ENCODE measurements at regions not wholly inside any gene's neighbourhood (a gene's known extent, or its start where the extent isn't known, plus 50 kb on each side); places are given as distances from the start of the nearest gene placed in this dataset.

GRCh38 chr11:81897639-81898038 lies 836.0 kb downstream of the FAM181B start:
- H2BK15ac ChIP-seq (ENCODE audit: low read depth, low read length) = no peak overlapping the region
- no peaks in the 10 kb centered on the region for H3K79me2 ChIP-seq (ENCODE audit: insufficient read depth, low read length)
- no peak overlapping the region for H3K9ac ChIP-seq (ENCODE audit: extremely low read depth, insufficient read length, low read length)
- H2BK120ac ChIP-seq (ENCODE audit: low read depth, low read length, poor library complexity, severe bottlenecking) = no peak overlapping the region
- no peak overlapping the region for H3K23ac ChIP-seq (ENCODE audit: insufficient read length, low read depth, low read length)
- peaks cover under 1% of the 10 kb centered on the region for H3K27me3 Mint-ChIP-seq (ENCODE audit: low read depth)
- no peak overlapping the region for H3K14ac ChIP-seq (ENCODE audit: insufficient read depth, low read length)
- H3T11ph ChIP-seq (ENCODE audit: low read length) = no peak overlapping the region
- no CpG with 5 or more reads among the region's 2 CpGs for WGBS (ENCODE audit: extremely low coverage, insufficient read length, low lambda C conversion rate)
- no peak overlapping the region for H4K8ac ChIP-seq (replicated peaks; ENCODE audit: insufficient read length, low read depth, low read length)
- no peaks in the 10 kb centered on the region for H3K27me3 ChIP-seq (ENCODE audit: insufficient read depth, low read length)
- TF ChIP-seq, protein P1, sequence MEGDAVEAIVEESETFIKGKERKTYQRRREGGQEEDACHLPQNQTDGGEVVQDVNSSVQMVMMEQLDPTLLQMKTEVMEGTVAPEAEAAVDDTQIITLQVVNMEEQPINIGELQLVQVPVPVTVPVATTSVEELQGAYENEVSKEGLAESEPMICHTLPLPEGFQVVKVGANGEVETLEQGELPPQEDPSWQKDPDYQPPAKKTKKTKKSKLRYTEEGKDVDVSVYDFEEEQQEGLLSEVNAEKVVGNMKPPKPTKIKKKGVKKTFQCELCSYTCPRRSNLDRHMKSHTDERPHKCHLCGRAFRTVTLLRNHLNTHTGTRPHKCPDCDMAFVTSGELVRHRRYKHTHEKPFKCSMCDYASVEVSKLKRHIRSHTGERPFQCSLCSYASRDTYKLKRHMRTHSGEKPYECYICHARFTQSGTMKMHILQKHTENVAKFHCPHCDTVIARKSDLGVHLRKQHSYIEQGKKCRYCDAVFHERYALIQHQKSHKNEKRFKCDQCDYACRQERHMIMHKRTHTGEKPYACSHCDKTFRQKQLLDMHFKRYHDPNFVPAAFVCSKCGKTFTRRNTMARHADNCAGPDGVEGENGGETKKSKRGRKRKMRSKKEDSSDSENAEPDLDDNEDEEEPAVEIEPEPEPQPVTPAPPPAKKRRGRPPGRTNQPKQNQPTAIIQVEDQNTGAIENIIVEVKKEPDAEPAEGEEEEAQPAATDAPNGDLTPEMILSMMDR (conservative IDR thresholded peaks at IDR 0.05) = no peak
- H3K4me3 Mint-ChIP-seq = no peak overlapping the region
- H4K20me1 ChIP-seq (ENCODE audit: control insufficient read depth, insufficient read depth, insufficient read length) = no peaks in the 10 kb centered on the region
- DNase-seq = no peak
- H3K4me1 ChIP-seq (ENCODE audit: insufficient read depth, low read length) = no peaks in the 10 kb centered on the region
- H2AFZ ChIP-seq (ENCODE audit: low read length) = no peak overlapping the region
- no peak overlapping the region for H2BK5ac ChIP-seq (ENCODE audit: insufficient read length, low read length)
- H3K23me2 ChIP-seq (ENCODE audit: insufficient read length, low read depth, low read length, poor library complexity, severe bottlenecking) = no peaks in the 10 kb centered on the region
- H3K18ac ChIP-seq (ENCODE audit: insufficient read length, low read depth, low read length) = no peak overlapping the region
- H3K79me1 ChIP-seq (ENCODE audit: insufficient read depth, low read depth, low read length, poor library complexity, severe bottlenecking) = no peaks in the 10 kb centered on the region
- H2AK5ac ChIP-seq (ENCODE audit: insufficient read length, low read length) = no peak overlapping the region
- H3K4me1 Mint-ChIP-seq = no peaks in the 10 kb centered on the region
- no peak overlapping the region for H3K27ac ChIP-seq (ENCODE audit: insufficient read length, low read depth, low read length)
- H3K4ac ChIP-seq (ENCODE audit: low read depth, low read length) = no peak overlapping the region
- H3K36me3 Mint-ChIP-seq (ENCODE audit: insufficient read depth in 1 of 3, low read depth in 3 of 3) = peaks cover 0 to 5% (median 0%) of the 10 kb centered on the region in 3 experiments; a peak in 1 of 7 replicates
- H3K9me3 Mint-ChIP-seq = peaks cover 3 to 10% of the 10 kb centered on the region in 2 experiments; a peak in 2 of 5 replicates
- no peak overlapping the region for H4K5ac ChIP-seq (ENCODE audit: insufficient read length, low read depth, low read length)
- no peak overlapping the region for H3K27ac Mint-ChIP-seq
- H3K56ac ChIP-seq (ENCODE audit: insufficient read length, low read depth, low read length) = no peak overlapping the region
- no peak overlapping the region for H2BK12ac ChIP-seq (ENCODE audit: insufficient read length, low read depth, low read length)
- H3K4me2 ChIP-seq (ENCODE audit: insufficient read depth, insufficient read length, low read length) = no peak overlapping the region
- no peak overlapping the region for H4K91ac ChIP-seq (ENCODE audit: insufficient read length, low read depth, low read length)
- H3K9me3 ChIP-seq (ENCODE audit: control insufficient read depth, low read depth, low read length) = no peaks in the 10 kb centered on the region
- no peak overlapping the region for H2BK20ac ChIP-seq (ENCODE audit: low read depth, low read length, poor library complexity, severe bottlenecking)

All from H9 (cell line).